Astrocyte of the cerebellum (primary cell): ENCODE measurements at regions not wholly inside any gene's neighbourhood (a gene's known extent, or its start where the extent isn't known, plus 50 kb on each side); places are given as distances from the start of the nearest gene placed in this dataset.

Experiments
- DNase-seq: peaks from one replicate; pipeline ENCODE4 v3.0.0-alpha.2; 2011; ENCODE audit warnings: low read depth
- H3K4me3 ChIP-seq: 2 replicates; pipeline ENCODE4 v1.5.1; 2011; ENCODE audit warnings: mild to moderate bottlenecking, low read depth, low read length, moderate library complexity
- in situ Hi-C: cut with HindIII; loops from 2 replicates; pipeline ENCODE4 v1.10.0; 2017; ENCODE audit warnings: low sequenced_read_pairs
- TF ChIP-seq, protein P1 (sequence below): IDR thresholded peaks from 2 replicates; pipeline ENCODE4 v1.5.1; 2012; ENCODE audit warnings: low read length, low read depth, moderate library complexity, mild to moderate bottlenecking; ENCODE audit errors: missing control alignments

DNA sequence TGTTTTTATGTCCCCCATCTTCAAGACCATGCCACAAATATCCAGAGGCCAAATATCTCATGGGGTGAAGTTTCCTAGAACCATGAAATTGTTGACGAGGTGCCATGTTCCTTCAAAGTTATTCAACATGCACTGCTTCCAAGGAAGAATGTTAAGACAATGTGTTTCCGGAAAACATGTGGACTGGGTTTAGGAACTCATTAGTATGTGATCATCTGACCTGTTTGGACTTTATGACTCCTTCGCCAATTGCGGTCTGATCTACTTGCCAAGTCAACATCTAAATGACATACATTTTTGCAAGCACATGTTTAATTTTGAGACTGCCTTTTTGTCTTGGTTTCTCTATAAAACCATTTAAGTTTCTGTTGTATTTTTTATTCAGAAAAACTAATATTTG is 234.8 kb downstream of the MAF start:
- no peak for DNase-seq
- in situ Hi-C loops, result no loop called here
- H3K4me3 ChIP-seq, result no peak overlapping the region
- TF ChIP-seq, protein P1, sequence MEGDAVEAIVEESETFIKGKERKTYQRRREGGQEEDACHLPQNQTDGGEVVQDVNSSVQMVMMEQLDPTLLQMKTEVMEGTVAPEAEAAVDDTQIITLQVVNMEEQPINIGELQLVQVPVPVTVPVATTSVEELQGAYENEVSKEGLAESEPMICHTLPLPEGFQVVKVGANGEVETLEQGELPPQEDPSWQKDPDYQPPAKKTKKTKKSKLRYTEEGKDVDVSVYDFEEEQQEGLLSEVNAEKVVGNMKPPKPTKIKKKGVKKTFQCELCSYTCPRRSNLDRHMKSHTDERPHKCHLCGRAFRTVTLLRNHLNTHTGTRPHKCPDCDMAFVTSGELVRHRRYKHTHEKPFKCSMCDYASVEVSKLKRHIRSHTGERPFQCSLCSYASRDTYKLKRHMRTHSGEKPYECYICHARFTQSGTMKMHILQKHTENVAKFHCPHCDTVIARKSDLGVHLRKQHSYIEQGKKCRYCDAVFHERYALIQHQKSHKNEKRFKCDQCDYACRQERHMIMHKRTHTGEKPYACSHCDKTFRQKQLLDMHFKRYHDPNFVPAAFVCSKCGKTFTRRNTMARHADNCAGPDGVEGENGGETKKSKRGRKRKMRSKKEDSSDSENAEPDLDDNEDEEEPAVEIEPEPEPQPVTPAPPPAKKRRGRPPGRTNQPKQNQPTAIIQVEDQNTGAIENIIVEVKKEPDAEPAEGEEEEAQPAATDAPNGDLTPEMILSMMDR, result no peak

- TF ChIP-seq, protein P1, result no peak
- no peak overlapping the region for H3K4me3 ChIP-seq
- DNase-seq, result no peak
- in situ Hi-C loops, result no loop called here
Measured at GRCh38 chr16:79363484-79363883, 237.1 kb downstream of the MAF start.

- no peak for DNase-seq
- in situ Hi-C loops, result no loop called here
- TF ChIP-seq, protein P1, result no peak
- no peak overlapping the region for H3K4me3 ChIP-seq
Measured at GRCh38 chr16:79363035-79363434, 237.5 kb downstream of the MAF start.

DNA sequence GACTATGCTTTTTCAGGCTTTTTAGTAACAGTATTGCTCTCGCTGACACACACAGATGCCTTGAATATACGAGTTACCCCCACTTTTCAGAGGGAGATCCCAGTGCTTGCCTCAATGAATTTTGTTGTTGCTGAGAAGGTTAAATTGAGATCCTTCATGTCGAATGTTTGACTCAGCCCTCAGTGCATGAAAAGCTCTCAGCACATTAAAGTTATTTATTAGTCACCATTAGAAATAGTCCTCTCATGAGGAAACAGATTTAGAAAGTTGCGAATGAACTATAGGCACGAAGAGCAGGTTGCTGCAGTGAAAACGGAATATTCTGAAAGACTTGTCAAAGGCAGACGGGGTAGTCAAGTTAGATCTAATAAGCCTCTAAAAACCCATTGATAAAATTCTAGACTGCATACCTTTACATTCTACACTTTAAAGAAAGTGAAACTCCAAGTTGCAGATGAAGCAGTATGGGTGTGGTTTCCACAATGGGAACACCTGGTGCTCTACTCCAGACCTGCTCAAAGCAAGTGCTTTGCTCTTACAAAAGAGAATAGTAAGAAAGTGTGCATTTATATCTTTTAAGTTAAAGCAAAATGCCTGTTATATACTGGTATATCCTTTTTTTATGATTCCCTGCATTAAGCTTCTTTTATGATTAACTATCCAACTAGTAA is 238.1 kb downstream of the MAF start:
- DNase-seq, result no peak
- in situ Hi-C loops, result no loop called here
- H3K4me3 ChIP-seq, result no peak overlapping the region
- TF ChIP-seq, protein P1, result no peak

GRCh38 chr16:79361132-79361751 is 239.3 kb downstream of the MAF start:
- TF ChIP-seq, protein P1, result no peak
- in situ Hi-C loops, result no loop called here
- no peak for DNase-seq
- H3K4me3 ChIP-seq, result no peak overlapping the region

DNA sequence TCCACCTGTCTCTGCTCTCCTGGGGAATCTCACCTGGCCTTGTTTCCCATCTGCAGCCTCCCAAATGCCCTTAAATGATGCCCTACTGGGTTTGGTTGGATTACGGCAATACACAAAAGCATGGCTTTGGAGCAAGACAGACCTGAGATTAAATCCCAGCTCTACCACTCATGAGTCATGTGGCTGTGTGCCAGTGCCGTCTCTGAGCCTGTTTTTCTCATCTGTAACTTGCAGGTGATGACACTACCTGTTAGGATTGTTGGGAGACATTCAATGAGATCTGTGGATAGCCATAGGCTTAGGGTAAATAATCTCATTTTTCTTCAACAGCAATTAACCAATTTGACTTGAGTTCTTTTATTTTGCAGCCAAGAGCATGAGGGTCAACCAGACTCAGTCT is 240.3 kb downstream of the MAF start:
- in situ Hi-C loops, result no loop called here
- no peak for DNase-seq
- TF ChIP-seq, protein P1, result no peak
- no peak overlapping the region for H3K4me3 ChIP-seq
